RWPE1 (cell line): ENCODE measurements at regions not wholly inside any gene's neighbourhood (a gene's known extent, or its start where the extent isn't known, plus 50 kb on each side); places are given as distances from the start of the nearest gene placed in this dataset.
A peak's percentile ranks its signal among the peaks of the same experiment; 100 is the strongest.

Experiments used
- CTCF ChIA-PET: fragments of 350-600 bp; sonication (Branson Sonifier 250); formaldehyde crosslinking; extraction: SDS; loops from one replicate; lab custom pipeline; 2021; lab: Yijun Ruan, JAX
- POLR2A ChIA-PET: fragments of 400-600 bp; formaldehyde crosslinking; extraction: SDS; loops from one replicate; lab custom pipeline; 2020; ENCODE audit warnings: antibody characterized with exemption; ENCODE audit not compliant: low non-redundant PET; lab: Yijun Ruan, JAX
- DNase-seq: peaks from one replicate; pipeline ENCODE4 v3.0.0; 2012; ENCODE audit warnings: low spot score
- H3K27ac ChIP-seq: fragments of 450-650 bp; 2 replicates; pipeline ENCODE4 v1.5.1; 2017
- TF ChIP-seq, protein P1 (sequence below): fragments of 450-650 bp; conservative IDR thresholded peaks from 2 replicates; pipeline ENCODE4 v1.5.1; 2017; ENCODE audit warnings: low read depth, mild to moderate bottlenecking

DNA sequence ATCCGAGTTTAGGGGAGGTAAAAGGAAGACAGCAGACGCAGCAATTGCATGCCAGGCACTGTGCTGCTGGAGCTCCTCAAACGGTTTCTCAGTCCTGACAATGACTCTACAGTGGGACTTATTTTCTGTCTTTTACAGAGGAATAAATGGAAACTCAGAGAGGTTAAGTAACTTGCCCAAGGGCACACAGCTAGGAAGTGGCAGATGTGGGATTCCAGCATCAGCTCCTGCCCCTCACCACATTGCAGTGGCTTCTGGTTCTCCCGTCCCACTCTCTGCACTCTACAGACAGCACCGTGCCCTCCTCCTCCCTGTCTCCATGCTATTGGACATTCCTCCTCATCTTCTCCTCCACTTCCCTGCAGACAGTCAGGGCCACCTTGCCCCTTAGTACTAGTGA lies 74.2 kb upstream of the KSR1 start:
- POLR2A ChIA-PET = interaction anchor here (1.1 kb wide), 1 partner anchor 28 kb away, joined by 3 read pairs; no protein-coding TSS in a partner anchor
- TF ChIP-seq, protein P1, sequence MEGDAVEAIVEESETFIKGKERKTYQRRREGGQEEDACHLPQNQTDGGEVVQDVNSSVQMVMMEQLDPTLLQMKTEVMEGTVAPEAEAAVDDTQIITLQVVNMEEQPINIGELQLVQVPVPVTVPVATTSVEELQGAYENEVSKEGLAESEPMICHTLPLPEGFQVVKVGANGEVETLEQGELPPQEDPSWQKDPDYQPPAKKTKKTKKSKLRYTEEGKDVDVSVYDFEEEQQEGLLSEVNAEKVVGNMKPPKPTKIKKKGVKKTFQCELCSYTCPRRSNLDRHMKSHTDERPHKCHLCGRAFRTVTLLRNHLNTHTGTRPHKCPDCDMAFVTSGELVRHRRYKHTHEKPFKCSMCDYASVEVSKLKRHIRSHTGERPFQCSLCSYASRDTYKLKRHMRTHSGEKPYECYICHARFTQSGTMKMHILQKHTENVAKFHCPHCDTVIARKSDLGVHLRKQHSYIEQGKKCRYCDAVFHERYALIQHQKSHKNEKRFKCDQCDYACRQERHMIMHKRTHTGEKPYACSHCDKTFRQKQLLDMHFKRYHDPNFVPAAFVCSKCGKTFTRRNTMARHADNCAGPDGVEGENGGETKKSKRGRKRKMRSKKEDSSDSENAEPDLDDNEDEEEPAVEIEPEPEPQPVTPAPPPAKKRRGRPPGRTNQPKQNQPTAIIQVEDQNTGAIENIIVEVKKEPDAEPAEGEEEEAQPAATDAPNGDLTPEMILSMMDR = no peak

DNA sequence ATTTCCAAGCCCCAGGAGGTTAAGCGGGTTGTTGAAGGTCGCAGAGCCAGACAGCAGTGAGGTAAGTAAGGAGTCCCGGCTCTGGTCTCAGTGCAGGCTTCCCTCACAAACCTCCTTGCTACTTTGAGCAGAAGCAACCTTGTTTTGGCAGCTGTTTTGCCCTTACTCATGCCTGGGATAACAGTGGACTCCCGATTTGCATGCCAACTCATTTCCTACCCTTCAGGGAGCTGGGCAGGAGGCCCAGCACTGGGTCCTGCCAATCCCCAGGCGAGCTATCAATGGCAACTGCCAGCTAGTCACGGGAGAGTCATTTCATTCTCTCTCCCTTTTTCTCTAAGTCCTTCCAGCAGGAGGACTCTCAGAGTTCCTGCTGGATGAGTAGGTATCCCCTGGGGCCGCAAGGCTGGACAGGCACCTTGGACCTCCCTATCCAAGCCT lies 72.0 kb upstream of the KSR1 start:
- ChIA-PET CTCF (interaction anchor here (0.8 to 1.3 kb wide), 3 partner anchors 9 to 116 kb away, joined by 3 read pairs; no protein-coding TSS in a partner anchor), POLR2A (no interaction called here)
- H3K27ac ChIP-seq = peak overlapping the region; percentile 77
- TF ChIP-seq, protein P1 = no peak
- DNase-seq = peak; percentile 91

More for the DNA sequence above, 74.2 kb upstream of the KSR1 start:
- H3K27ac ChIP-seq = no peak overlapping the region
- CTCF ChIA-PET = interaction anchor here (0.9 to 1.1 kb wide), 2 partner anchors 49 to 75 kb away, joined by 3 to 4 read pairs; partner anchors contain the start of gene KSR1
- DNase-seq = no peak

DNA sequence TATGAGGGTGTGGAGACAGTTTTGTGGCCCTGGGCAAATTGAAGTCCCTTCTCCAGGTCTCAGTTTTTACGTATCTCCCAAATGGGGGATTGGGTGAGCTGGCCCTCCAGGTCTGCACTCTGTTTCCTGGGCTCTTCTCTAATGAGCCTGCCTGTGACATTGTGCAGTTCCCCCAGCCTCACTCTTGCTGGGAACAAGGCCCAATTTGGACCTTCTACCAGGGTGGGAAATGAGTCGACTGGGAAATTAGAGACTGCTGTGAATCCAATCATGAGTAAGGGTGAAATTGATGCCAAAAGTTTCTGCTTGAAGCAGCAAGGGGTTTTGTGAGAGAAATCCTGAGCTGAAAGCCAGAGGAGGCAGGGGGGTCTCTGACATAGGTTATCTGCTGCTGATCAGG lies 71.5 kb upstream of the KSR1 start:
- no peak for DNase-seq
- ChIA-PET CTCF (interaction anchor here (0.8 to 1.3 kb wide), 3 partner anchors 9 to 116 kb away, joined by 3 read pairs; no protein-coding TSS in a partner anchor), POLR2A (interaction anchor here (0.7 kb wide), 1 partner anchor 23 kb away, joined by 3 read pairs; no protein-coding TSS in a partner anchor)
- TF ChIP-seq, protein P1 = no peak
- H3K27ac ChIP-seq = peak overlapping the region; percentile 77

DNA sequence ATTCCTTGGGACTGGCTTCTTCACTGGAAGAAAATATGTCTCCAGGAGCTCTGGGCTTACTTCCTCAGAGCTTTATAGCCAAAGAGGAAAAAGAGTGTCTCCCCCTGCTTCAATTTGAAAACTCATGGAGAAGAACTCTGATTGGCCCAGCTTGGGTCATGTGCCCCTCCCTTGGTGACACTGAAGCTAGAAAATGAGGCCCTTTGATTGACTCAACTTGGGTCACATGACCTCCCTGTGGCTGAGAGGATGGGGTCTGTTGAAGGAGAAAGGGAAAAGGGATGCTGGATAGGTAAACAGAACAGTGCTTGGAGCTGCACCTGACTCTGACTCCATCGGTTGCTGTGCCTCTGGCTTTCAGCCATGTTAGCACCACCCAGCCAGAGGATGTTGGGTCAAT lies 70.6 kb upstream of the KSR1 start:
- no peak for DNase-seq
- ChIA-PET CTCF (interaction anchor here (1.0 kb wide), 2 partner anchors 28 to 46 kb away, joined by 3 read pairs; no protein-coding TSS in a partner anchor), POLR2A (no interaction called here)
- H3K27ac ChIP-seq = no peak overlapping the region
- TF ChIP-seq, protein P1 = no peak

DNA sequence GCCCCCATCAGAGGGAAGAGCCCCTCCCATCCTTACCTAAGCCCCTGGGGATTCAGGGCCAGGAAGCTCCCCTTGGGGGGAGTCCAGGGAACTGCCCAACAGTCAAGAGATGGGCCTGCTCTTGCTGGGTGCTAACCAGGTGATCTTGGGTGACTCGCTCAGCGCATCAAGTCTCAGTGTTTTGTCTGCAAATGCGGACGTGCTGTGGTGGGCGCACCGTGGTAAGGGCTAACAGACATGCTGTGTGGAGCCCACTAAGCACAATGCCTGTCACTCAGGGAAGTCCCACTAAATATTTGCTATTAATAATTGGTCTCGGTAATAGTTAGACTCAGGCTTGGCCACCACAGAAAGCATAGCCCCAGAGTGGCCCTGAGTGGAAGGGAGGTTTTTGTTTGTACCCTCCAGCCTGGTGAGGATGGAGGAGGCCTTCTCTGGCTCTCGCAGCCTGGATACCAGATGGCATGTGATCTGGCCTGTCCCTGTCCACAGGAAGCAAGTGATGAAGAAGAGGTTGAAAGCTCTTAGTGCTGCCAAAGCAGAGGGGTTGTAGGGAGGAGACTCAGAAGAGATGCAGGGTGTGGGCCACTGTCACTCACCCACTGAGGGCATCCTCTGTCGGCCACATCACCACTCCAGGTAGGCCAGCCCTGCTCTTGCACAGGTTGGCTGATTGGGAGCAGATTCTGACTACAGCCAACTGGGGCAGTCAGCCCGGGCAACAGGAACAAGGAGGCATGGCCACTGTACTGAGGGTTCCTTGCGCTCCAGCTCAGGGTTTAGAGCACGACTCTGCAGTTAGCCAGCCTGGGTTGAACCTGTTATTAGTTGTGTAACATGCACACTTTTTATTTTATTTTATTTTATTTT lies 69.8 kb upstream of the KSR1 start:
- ChIA-PET POLR2A (no interaction called here), CTCF (interaction anchor here (1.0 kb wide), 2 partner anchors 29 to 45 kb away, joined by 3 read pairs; no protein-coding TSS in a partner anchor)
- TF ChIP-seq, protein P1 = no peak
- DNase-seq = no peak
- no peak overlapping the region for H3K27ac ChIP-seq

DNA sequence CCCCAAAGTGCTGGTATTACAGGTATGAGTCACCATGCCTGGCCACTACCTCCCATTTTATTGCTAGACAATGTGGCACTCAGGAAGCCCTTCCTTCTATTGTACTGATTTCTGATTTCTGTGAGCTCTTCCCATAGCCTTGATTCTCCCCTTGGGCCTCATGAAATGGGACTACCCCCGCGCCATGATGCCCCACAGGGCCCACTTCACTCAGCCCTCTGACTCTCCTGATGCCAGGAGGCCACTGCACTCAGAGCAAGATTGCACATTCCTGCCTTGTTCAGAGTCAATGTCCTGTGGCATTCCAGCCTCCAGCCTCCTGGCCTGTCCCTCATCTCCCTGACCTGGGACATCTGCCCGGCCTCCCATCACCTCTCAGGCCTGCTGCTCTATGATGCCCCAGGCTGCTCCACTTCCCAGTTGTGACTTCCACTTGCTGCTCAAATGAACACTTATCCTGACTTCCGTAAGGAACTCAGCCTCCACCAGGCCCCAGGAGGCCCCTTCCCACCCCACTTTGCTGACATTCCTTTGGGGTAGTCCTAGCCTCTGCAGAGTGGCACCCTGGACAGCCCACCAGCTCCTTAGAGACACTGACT lies 66.6 kb upstream of the KSR1 start:
- H3K27ac ChIP-seq = no peak overlapping the region
- ChIA-PET CTCF (interaction anchor here (0.5 to 1.0 kb wide), 3 partner anchors 8 to 44 kb away, joined by 3 to 8 read pairs (median 4); no protein-coding TSS in a partner anchor), POLR2A (no interaction called here)
- TF ChIP-seq, protein P1 = no peak
- DNase-seq = no peak
